ENCODE measurements at regions not wholly inside any gene's neighbourhood (a gene's known extent, or its start where the extent isn't known, plus 50 kb on each side); places are given as distances from the start of the nearest gene placed in this dataset.
"Not testable (repeated sequence)": the region's sequence is repeated elsewhere in the genome, so short reads cannot be mapped to it uniquely, and the experiment has no call there.

DNA sequence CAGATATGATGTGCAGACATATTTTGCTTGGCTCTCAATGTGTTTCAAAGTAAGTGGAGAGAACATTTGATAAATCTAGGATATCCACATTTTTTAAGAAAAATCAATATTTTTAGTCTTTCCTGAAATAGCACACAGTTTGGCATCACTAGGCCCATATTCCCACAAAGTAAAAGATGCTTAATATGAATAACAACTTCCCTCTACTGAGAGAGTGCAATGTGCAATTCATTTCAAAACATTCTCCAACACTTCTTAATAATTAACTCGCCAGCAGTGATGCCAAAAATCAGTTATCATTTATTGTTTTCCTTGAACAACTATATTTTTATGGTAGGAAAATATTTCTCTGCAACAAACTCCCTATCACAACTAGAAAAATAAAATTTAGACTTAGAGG, 800.2 kb upstream of the MBL2 start:
- Mint-ChIP-seq H3K4me3 (no peak overlapping the region), H3K27me3 (ENCODE audit: insufficient read depth) (no peaks in the 10 kb centered on the region), H3K36me3 (ENCODE audit: low read depth) (no peaks in the 10 kb centered on the region), H3K9me3 (peaks cover 8% of the 10 kb centered on the region), H3K27ac (no peak overlapping the region), H3K4me1 (ENCODE audit: low read depth) (no peaks in the 10 kb centered on the region)
- intact Hi-C loops (cut with micrococcal nuclease): no loop called here
- no peak for DNase-seq (ENCODE audit: low spot score)

DNA sequence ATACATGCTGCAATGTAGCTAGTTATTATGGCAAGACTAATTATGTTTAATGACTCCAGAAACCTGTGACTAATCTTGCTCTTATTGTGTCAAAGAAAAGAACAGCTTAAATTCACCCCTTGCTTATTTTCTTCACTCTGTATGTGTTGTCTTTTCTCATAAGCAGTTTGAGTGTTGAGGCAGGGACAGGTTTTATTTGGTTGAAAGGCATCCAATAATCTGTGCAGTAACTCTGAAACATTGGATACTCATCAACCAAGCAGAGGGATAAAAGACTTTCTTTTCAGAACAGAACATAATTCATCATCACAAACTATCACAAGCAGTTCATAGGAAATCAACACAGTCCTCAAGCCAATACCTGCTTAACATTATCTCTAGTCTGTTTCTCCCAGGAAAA, 797.6 kb upstream of the MBL2 start:
- intact Hi-C loops (cut with micrococcal nuclease): no loop called here
- Mint-ChIP-seq H3K27ac (no peak overlapping the region), H3K9me3 (peaks cover 5% of the 10 kb centered on the region), H3K4me1 (ENCODE audit: low read depth) (no peaks in the 10 kb centered on the region), H3K27me3 (ENCODE audit: insufficient read depth) (no peaks in the 10 kb centered on the region), H3K36me3 (ENCODE audit: low read depth) (no peaks in the 10 kb centered on the region), H3K4me3 (no peak overlapping the region)
- no peak for DNase-seq (ENCODE audit: low spot score)

DNA sequence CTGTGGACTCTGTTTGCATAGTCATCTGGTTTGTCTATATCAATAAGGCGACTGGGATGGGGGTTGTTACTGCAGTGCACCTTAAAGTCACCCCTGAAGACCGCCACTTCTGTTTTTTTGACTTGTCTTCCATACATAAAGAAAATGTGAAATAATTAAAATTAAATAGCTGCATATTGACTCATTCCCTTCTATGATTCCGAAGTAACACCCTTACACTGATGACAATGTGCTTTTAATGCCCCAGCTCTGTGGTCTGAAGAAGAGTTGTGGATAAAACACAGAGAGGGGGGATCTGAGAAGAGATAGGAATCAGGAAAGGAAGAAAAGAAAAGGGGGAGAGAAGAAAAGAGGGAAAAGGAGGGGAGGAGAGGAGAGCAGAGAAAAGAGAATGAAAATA, 796.9 kb upstream of the MBL2 start:
- no peak for DNase-seq (ENCODE audit: low spot score)
- H3K9me3 Mint-ChIP-seq: peaks cover 4% of the 10 kb centered on the region
- intact Hi-C loops (cut with micrococcal nuclease): no loop called here
- no peaks in the 10 kb centered on the region for H3K27me3 Mint-ChIP-seq (ENCODE audit: insufficient read depth)
- H3K4me3 Mint-ChIP-seq: no peak overlapping the region
- no peak overlapping the region for H3K27ac Mint-ChIP-seq
- no peaks in the 10 kb centered on the region for H3K4me1 Mint-ChIP-seq (ENCODE audit: low read depth)
- H3K36me3 Mint-ChIP-seq (ENCODE audit: low read depth): no peaks in the 10 kb centered on the region

DNA sequence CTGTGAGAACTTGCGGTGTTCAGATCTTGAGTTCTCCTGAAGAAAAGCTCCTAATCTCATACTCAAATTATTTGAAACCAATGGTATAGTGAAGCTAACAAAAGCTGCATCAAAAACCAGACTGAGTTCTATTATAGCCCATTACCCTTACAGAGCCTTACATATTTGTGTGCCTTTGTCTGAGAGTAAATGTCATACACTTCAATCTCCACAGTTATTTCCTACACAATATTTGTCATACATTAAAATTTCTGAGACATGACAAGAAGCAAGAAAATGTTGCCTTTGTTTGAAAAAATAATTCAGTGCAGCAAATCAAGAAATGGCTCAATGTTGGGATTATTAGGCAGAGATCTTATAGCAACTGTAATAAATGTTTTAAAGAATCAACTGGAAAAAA, 776.1 kb upstream of the MBL2 start:
- H3K36me3 Mint-ChIP-seq (ENCODE audit: low read depth): no peaks in the 10 kb centered on the region
- H3K4me3 Mint-ChIP-seq: no peak overlapping the region
- DNase-seq (ENCODE audit: low spot score): no peak
- no peaks in the 10 kb centered on the region for H3K27me3 Mint-ChIP-seq (ENCODE audit: insufficient read depth)
- H3K27ac Mint-ChIP-seq: no peak overlapping the region
- peaks cover 3% of the 10 kb centered on the region for H3K9me3 Mint-ChIP-seq
- H3K4me1 Mint-ChIP-seq (ENCODE audit: low read depth): no peaks in the 10 kb centered on the region
- intact Hi-C loops (cut with micrococcal nuclease): no loop called here

DNA sequence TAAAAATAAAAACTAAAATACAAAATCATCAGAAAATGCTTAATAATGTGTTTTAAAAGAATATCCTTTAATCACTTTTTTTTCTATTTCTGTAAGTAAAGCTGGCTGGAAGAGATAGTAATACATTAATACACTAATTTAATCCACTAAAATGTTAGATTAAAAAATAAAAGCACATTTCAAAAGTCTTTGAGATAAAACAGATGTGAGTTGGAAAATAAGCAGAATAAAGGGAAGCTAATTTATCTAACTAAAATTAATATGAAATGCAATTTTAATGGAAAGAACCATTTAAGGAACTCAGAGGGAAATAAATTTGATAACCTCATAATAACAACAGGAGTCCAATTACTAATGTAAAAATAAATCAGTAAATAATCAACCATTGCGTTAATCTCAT, 774.8 kb upstream of the MBL2 start:
- no peak overlapping the region for H3K4me3 Mint-ChIP-seq
- H3K27me3 Mint-ChIP-seq (ENCODE audit: insufficient read depth): no peaks in the 10 kb centered on the region
- no peak overlapping the region for H3K27ac Mint-ChIP-seq
- intact Hi-C loops (cut with micrococcal nuclease): no loop called here
- peaks cover 3% of the 10 kb centered on the region for H3K9me3 Mint-ChIP-seq
- no peaks in the 10 kb centered on the region for H3K4me1 Mint-ChIP-seq (ENCODE audit: low read depth)
- no peak for DNase-seq (ENCODE audit: low spot score)
- H3K36me3 Mint-ChIP-seq (ENCODE audit: low read depth): no peaks in the 10 kb centered on the region

DNA sequence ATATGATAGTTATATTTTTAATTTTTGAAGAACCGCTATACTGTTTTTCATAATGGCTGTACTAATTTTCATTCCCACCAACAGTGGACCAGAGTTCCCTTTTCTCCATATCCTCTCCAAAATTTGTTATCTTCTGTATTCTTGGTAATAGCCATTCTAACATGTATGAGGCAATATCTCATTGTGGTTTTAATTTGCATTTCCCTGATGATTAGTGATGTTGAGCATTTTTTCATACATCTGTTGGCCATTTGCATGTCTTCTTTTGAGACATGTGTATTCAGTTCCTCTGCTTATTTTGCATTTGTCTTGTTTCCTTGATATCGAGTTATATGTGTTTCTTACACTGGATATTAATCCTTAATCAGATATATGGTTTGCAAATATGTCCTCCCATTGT, 770.8 kb upstream of the MBL2 start:
- Mint-ChIP-seq H3K27me3 (ENCODE audit: insufficient read depth) (no peaks in the 10 kb centered on the region), H3K4me1 (ENCODE audit: low read depth) (no peaks in the 10 kb centered on the region), H3K27ac (no peak overlapping the region), H3K9me3 (peaks cover 3% of the 10 kb centered on the region), H3K36me3 (ENCODE audit: low read depth) (no peaks in the 10 kb centered on the region), H3K4me3 (no peak overlapping the region)
- DNase-seq (ENCODE audit: low spot score): no peak
- intact Hi-C loops (cut with micrococcal nuclease): no loop called here

DNA sequence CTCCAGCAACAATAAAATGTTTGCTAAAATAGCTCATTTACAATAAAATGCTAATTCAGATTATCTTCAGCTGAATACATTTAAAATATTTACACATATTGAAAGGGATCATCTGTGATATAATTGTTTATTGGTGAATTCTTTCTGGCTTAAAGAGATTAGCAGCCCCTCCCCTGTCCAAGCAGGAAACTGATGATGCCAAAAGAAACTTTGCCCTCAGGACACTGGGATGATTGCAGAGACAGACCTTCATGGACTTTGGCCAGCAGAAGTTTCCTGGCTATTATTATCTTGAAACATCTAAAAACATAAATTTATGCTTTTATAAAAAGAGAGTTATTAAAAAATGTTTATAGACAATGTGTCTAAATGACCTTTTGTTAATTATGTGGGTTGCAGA, 764.9 kb upstream of the MBL2 start:
- H3K9me3 Mint-ChIP-seq: peaks cover 12% of the 10 kb centered on the region
- H3K4me1 Mint-ChIP-seq (ENCODE audit: low read depth): no peaks in the 10 kb centered on the region
- DNase-seq (ENCODE audit: low spot score): no peak
- H3K4me3 Mint-ChIP-seq: no peak overlapping the region
- H3K36me3 Mint-ChIP-seq (ENCODE audit: low read depth): no peaks in the 10 kb centered on the region
- intact Hi-C loops (cut with micrococcal nuclease): no loop called here
- H3K27ac Mint-ChIP-seq: no peak overlapping the region
- H3K27me3 Mint-ChIP-seq (ENCODE audit: insufficient read depth): no peaks in the 10 kb centered on the region

DNA sequence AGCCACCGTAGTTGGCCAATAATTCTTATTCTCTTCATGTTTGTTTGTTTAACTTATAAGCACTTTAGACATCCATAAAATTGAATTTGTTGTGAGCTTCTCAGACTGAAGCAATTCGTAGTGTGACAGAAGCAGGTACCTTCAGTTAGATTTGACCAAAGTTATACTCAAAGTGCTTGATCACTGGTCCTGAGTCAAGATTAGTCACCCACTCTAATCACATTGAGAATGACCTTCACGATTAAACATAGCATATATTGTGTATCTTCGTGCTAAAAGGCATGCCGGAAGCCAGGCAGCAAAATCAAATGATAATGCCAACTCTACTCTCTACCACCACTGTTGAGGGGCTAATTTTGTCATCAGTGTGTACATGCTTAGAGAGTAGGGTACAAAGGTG, 763.7 kb upstream of the MBL2 start:
- no peaks in the 10 kb centered on the region for H3K36me3 Mint-ChIP-seq (ENCODE audit: low read depth)
- intact Hi-C loops (cut with micrococcal nuclease): no loop called here
- H3K27me3 Mint-ChIP-seq (ENCODE audit: insufficient read depth): no peaks in the 10 kb centered on the region

DNA sequence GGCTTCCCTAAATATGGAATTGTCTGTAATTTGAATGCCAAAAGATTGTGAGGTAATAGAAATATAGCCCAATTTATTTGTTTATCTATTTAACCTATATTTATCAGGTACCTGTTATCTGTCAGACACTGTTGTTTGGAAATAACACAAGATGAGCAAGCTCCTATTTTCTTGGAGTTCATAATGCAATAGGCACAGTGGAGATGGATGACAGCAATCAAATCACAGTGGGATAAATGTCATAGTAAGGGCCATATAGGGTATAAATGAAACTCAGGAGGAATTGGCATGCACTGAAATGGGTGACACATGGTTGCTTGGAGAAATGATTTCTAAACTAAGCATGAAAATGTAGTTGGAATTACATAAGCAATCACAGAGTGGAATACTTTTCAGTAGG, 761.8 kb upstream of the MBL2 start:
- Mint-ChIP-seq H3K27me3 (ENCODE audit: insufficient read depth) (no peaks in the 10 kb centered on the region), H3K36me3 (ENCODE audit: low read depth) (no peaks in the 10 kb centered on the region), H3K4me1 (ENCODE audit: low read depth) (no peaks in the 10 kb centered on the region), H3K9me3 (peaks cover 15% of the 10 kb centered on the region), H3K27ac (no peak overlapping the region), H3K4me3 (no peak overlapping the region)
- intact Hi-C loops (cut with micrococcal nuclease): no loop called here
- DNase-seq (ENCODE audit: low spot score): no peak

More for the DNA sequence above, 763.7 kb upstream of the MBL2 start:
- no peak for DNase-seq (ENCODE audit: low spot score)
- Mint-ChIP-seq H3K9me3 (peaks cover 13% of the 10 kb centered on the region), H3K27ac (no peak overlapping the region), H3K4me3 (no peak overlapping the region), H3K4me1 (ENCODE audit: low read depth) (no peaks in the 10 kb centered on the region)

DNA sequence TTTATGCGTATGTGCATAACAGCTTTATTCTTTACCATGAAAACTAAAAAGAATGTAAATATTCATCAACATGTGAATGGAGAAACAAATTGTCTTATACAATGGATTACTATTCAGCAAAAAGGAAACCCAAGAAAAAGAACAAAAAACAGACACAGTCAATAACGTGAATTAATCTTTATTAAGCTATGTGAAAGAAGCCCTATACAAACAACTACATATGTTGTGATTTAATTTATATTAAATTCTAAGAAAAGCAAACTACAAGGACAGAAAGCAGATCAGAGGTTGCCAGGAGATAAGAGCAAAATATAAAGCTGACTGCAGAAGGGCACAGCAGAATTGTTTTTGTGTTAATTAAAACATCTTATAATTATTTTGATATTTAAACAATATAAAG, 756.4 kb upstream of the MBL2 start:
- Mint-ChIP-seq H3K36me3 (ENCODE audit: low read depth) (no peaks in the 10 kb centered on the region), H3K9me3 (peaks cover 6% of the 10 kb centered on the region), H3K27me3 (ENCODE audit: insufficient read depth) (no peaks in the 10 kb centered on the region), H3K4me3 (no peak overlapping the region), H3K27ac (no peak overlapping the region), H3K4me1 (ENCODE audit: low read depth) (no peaks in the 10 kb centered on the region)
- intact Hi-C loops (cut with micrococcal nuclease): no loop called here
- no peak for DNase-seq (ENCODE audit: low spot score)

DNA sequence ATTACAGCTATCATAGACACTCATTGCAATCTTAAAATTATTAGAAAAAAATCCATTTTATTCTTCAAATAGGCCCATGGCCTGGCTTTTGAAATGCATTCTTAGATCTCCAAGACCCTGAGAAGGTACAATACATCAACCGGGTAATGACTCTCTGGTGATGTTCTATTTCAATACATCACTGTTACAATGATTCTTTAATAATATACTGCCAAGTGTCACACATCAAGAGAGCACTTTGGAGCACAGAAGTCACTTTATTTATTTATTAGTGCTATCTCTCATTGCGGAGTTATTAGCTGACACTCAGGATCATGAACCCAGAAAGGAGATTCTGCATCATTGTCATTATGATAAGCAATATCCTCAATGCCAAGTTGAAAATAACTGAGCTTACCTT, 748.5 kb upstream of the MBL2 start:
- intact Hi-C loops (cut with micrococcal nuclease): no loop called here
- Mint-ChIP-seq H3K27me3 (ENCODE audit: insufficient read depth) (no peaks in the 10 kb centered on the region), H3K27ac (no peak overlapping the region), H3K36me3 (ENCODE audit: low read depth) (no peaks in the 10 kb centered on the region), H3K4me3 (no peak overlapping the region), H3K9me3 (peaks cover 14% of the 10 kb centered on the region), H3K4me1 (ENCODE audit: low read depth) (no peaks in the 10 kb centered on the region)
- DNase-seq (ENCODE audit: low spot score): no peak

DNA sequence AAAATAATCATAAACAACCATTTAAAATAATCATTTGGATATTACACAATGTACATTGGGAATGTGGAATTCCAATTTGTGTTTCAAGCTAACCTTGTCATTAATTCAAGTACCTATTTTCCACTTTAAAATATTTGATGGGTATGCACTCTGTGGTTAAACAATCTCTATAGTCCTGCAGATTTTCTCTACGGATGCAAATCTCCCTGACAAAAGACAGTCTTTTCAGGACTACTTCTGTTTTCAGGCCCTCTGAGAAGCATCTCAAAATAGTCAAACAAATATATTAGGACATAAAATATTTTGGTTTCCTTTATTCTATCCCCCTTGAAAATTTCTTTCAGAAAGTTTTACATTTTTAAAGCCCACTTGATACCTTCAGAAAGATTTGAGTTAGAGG, 735.6 kb upstream of the MBL2 start:
- Mint-ChIP-seq H3K27ac (no peak overlapping the region), H3K36me3 (ENCODE audit: low read depth) (no peaks in the 10 kb centered on the region), H3K4me1 (ENCODE audit: low read depth) (no peaks in the 10 kb centered on the region), H3K4me3 (no peak overlapping the region), H3K9me3 (peaks cover 14% of the 10 kb centered on the region), H3K27me3 (ENCODE audit: insufficient read depth) (no peaks in the 10 kb centered on the region)
- intact Hi-C loops (cut with micrococcal nuclease): no loop called here
- no peak for DNase-seq (ENCODE audit: low spot score)

DNA sequence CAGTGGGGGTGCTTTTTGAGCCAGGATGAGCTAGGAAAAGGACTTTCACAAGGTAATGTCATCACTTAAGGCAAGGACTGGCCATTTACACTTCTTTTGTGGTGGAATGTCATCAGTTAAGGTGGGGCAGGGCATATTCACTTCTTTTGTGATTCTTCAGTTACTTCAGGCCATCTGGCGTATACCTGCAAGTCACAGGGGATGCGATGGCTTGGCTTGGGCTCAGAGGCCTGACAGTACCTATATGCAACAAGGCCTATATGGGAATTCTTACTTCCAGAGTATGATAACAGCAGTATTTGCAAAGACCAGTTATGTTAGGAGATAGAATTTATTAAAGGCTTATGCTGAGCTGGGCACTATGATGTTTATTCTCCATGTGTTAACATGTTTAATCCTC, 731.9 kb upstream of the MBL2 start:
- not testable (repeated sequence) for H3K4me3 Mint-ChIP-seq; H3K27ac Mint-ChIP-seq; H3K27me3 Mint-ChIP-seq (ENCODE audit: insufficient read depth); DNase-seq (ENCODE audit: low spot score); H3K4me1 Mint-ChIP-seq (ENCODE audit: low read depth); H3K36me3 Mint-ChIP-seq (ENCODE audit: low read depth)
- H3K9me3 Mint-ChIP-seq: peaks cover 42% of the 10 kb centered on the region
- intact Hi-C loops (cut with micrococcal nuclease): loop anchor here (5.0 kb wide), 1 partner anchor 142 kb away; no protein-coding TSS in a partner anchor

DNA sequence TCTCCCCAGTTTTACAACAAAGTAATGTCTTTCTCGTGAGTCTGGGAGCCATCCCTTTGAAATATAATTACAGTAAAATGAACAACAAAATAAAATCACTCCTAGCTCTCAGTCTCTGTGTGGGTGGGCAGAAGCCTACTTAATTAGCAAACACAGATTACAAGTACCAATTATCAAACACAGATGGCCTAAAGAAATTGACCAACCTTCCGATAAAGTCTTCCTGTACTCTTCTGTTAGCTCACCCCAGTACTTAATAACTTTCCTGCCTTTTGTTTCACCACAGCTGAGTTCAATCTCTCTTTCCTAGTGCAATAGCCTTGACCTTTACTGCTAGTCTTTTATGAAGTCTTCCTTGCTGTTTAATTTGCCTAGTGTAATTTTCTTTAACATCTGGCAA, 719.2 kb upstream of the MBL2 start:
- Mint-ChIP-seq H3K4me3 (no peak overlapping the region), H3K4me1 (ENCODE audit: low read depth) (no peaks in the 10 kb centered on the region), H3K27ac (no peak overlapping the region), H3K27me3 (ENCODE audit: insufficient read depth) (no peaks in the 10 kb centered on the region), H3K36me3 (ENCODE audit: low read depth) (no peaks in the 10 kb centered on the region), H3K9me3 (peaks cover 25% of the 10 kb centered on the region)
- intact Hi-C loops (cut with micrococcal nuclease): no loop called here
- no peak for DNase-seq (ENCODE audit: low spot score)
